SU-DHL-6 (cell line): ENCODE measurements at regions not wholly inside any gene's neighbourhood (a gene's known extent, or its start where the extent isn't known, plus 50 kb on each side); places are given as distances from the start of the nearest gene placed in this dataset.
A peak's percentile ranks its signal among the peaks of the same experiment; 100 is the strongest.

Experiments
- H2AFZ ChIP-seq: fragments of 200-600 bp; sonication (generic); 2 replicates; pipeline ENCODE4 v1.6.1; 2014; ENCODE audit warnings: low read depth, mild to moderate bottlenecking, moderate library complexity, mixed read lengths, antibody characterized with exemption, low read length; ENCODE audit not compliant: severe bottlenecking
- H3F3A ChIP-seq: fragments of 200-600 bp; shearing (Covaris generic); 2 replicates; pipeline ENCODE4 v1.6.0; 2016; ENCODE audit warnings: antibody characterized with exemption, mild to moderate bottlenecking; ENCODE audit not compliant: insufficient read depth
- H3K27ac ChIP-seq: fragments of 200-600 bp; sonication (generic); 2 replicates; pipeline ENCODE4 v1.5.1; 2016; ENCODE audit warnings: low read depth, mild to moderate bottlenecking, low read length, moderate library complexity, mixed read lengths
- H3K27me3 ChIP-seq: fragments of 200-600 bp; sonication (generic), shearing (Covaris generic); 2 replicates; pipeline ENCODE4 v1.6.0; 2014; ENCODE audit warnings: mild to moderate bottlenecking, low read length
- H3K36me3 ChIP-seq: fragments of 200-600 bp; sonication (generic); 2 replicates; pipeline ENCODE4 v1.6.1; 2014; ENCODE audit warnings: mild to moderate bottlenecking, low read length, mixed read lengths
- H3K4me2 ChIP-seq: fragments of 300-600, 200-600 bp; shearing (Covaris generic), sonication (generic); 2 replicates; pipeline ENCODE4 v1.6.0; 2014; ENCODE audit warnings: low read length, low read depth, mild to moderate bottlenecking; ENCODE audit not compliant: poor library complexity, severe bottlenecking
- H3K4me3 ChIP-seq: fragments of 200-600 bp; sonication (generic); 2 replicates; pipeline ENCODE4 v1.5.1; 2014; ENCODE audit warnings: antibody characterized with exemption, low read length, mild to moderate bottlenecking, mixed read lengths; ENCODE audit not compliant: insufficient read depth, poor library complexity, severe bottlenecking
- H3K79me2 ChIP-seq: fragments of 200-600 bp; sonication (generic); 2 replicates; pipeline ENCODE4 v1.6.1; 2014; ENCODE audit warnings: mild to moderate bottlenecking, low read length, moderate library complexity; ENCODE audit not compliant: insufficient read depth
- H3K9ac ChIP-seq: fragments of 200-600 bp; sonication (generic); 2 replicates; pipeline ENCODE4 v1.7.0; 2014; ENCODE audit warnings: mild to moderate bottlenecking, low read length
- H3K9me2 ChIP-seq: fragments of 200-600 bp; sonication (generic); replicated peaks from 2 replicates; pipeline ENCODE4 v1.6.1; 2014; ENCODE audit warnings: low read length; ENCODE audit not compliant: insufficient read depth
- H3K9me3 ChIP-seq: fragments of 200-600 bp; sonication (generic); 2 replicates; pipeline ENCODE4 v1.6.1; 2014; ENCODE audit warnings: low read length, mixed read lengths; ENCODE audit not compliant: insufficient read depth
- H4K20me1 ChIP-seq: fragments of 200-600 bp; sonication (generic); 2 replicates; pipeline ENCODE4 v1.6.1; 2014; ENCODE audit warnings: low read depth, mild to moderate bottlenecking, antibody characterized with exemption, low read length, moderate library complexity, mixed read lengths
- EZH2phosphoT487 ChIP-seq: fragments of 200-600 bp; sonication (generic), shearing (Covaris generic); conservative IDR thresholded peaks from 2 replicates; pipeline ENCODE4 v1.6.1; 2018; ENCODE audit warnings: mild to moderate bottlenecking, antibody characterized with exemption, low read length, moderate library complexity, mixed read lengths
- TF ChIP-seq, protein P1 (sequence below): fragments of 200-600 bp; sonication (generic); IDR thresholded peaks from one replicate; pipeline ENCODE4 v1.5.1; 2017; ENCODE audit warnings: antibody characterized with exemption, mild to moderate bottlenecking, low read length, moderate library complexity; ENCODE audit not compliant: insufficient read depth, poor library complexity, severe bottlenecking

DNA sequence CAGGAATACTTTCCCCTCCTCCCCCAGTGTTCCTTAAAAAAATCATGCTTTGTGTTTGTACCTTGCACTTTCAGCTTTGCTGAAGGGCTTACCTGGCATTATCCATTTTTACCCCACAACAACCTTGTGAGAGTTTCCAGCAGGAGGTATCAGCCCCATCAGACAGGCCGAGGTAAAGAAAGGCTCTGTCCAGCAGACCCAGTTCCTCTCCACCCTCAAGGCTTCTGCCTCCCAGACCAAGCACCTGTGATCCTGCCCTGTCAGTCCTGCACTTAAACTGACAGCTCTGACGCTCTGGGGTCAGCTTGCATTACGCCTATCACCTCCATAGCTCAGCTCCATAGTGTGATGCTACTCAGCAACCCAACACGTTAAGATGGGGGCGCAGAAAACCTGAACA is 803.1 kb downstream of the UQCRFS1 start:
- no peaks in the 10 kb centered on the region for H3K79me2 ChIP-seq
- TF ChIP-seq, protein P1, sequence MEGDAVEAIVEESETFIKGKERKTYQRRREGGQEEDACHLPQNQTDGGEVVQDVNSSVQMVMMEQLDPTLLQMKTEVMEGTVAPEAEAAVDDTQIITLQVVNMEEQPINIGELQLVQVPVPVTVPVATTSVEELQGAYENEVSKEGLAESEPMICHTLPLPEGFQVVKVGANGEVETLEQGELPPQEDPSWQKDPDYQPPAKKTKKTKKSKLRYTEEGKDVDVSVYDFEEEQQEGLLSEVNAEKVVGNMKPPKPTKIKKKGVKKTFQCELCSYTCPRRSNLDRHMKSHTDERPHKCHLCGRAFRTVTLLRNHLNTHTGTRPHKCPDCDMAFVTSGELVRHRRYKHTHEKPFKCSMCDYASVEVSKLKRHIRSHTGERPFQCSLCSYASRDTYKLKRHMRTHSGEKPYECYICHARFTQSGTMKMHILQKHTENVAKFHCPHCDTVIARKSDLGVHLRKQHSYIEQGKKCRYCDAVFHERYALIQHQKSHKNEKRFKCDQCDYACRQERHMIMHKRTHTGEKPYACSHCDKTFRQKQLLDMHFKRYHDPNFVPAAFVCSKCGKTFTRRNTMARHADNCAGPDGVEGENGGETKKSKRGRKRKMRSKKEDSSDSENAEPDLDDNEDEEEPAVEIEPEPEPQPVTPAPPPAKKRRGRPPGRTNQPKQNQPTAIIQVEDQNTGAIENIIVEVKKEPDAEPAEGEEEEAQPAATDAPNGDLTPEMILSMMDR, result no peak
- TF ChIP-seq EZH2phosphoT487, result no peak
- H3K27me3 ChIP-seq, result no peaks in the 10 kb centered on the region
- no peak overlapping the region for H3K4me2 ChIP-seq
- H3K27ac ChIP-seq, result no peak overlapping the region
- no peaks in the 10 kb centered on the region for H3K9me2 ChIP-seq
- no peaks in the 10 kb centered on the region for H3K9me3 ChIP-seq
- no peaks in the 10 kb centered on the region for H4K20me1 ChIP-seq
- no peak overlapping the region for H2AFZ ChIP-seq
- H3K4me3 ChIP-seq, result no peak overlapping the region
- H3F3A ChIP-seq, result peaks cover 7% of the 10 kb centered on the region; the same call in 1 of the 2 replicates
- no peaks in the 10 kb centered on the region for H3K36me3 ChIP-seq
- no peak overlapping the region for H3K9ac ChIP-seq

DNA sequence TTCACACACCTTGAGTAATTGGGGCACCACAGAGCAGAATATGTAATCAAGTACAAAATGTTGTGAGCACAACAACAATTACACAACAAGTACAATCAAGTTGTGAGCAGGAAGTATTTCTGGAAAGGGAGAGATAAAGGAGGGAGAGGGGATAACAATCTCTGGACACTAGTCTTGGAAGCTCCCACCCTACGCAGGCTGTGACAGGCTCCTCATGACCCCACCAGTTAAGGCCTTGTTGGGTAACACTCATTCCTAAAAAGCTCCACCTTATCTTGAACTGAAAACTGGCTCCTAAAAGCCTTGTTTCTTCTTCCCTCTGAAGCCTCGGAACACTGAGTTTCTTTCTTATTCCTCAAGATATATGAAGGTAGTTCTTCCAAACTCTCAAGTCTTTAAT is 806.0 kb downstream of the UQCRFS1 start:
- no peak overlapping the region for H3K4me3 ChIP-seq
- no peak overlapping the region for H3K9ac ChIP-seq
- H3K27me3 ChIP-seq, result no peaks in the 10 kb centered on the region
- H3K4me2 ChIP-seq, result peak overlapping the region; percentile 12
- no peaks in the 10 kb centered on the region for H3K9me3 ChIP-seq
- H4K20me1 ChIP-seq, result no peaks in the 10 kb centered on the region
- no peak overlapping the region for H3K27ac ChIP-seq
- peaks cover 20% of the 10 kb centered on the region for H3F3A ChIP-seq
- H2AFZ ChIP-seq, result no peak overlapping the region
- H3K9me2 ChIP-seq, result no peaks in the 10 kb centered on the region
- no peak for TF ChIP-seq EZH2phosphoT487
- TF ChIP-seq, protein P1, result no peak
- H3K36me3 ChIP-seq, result no peaks in the 10 kb centered on the region
- no peaks in the 10 kb centered on the region for H3K79me2 ChIP-seq

DNA sequence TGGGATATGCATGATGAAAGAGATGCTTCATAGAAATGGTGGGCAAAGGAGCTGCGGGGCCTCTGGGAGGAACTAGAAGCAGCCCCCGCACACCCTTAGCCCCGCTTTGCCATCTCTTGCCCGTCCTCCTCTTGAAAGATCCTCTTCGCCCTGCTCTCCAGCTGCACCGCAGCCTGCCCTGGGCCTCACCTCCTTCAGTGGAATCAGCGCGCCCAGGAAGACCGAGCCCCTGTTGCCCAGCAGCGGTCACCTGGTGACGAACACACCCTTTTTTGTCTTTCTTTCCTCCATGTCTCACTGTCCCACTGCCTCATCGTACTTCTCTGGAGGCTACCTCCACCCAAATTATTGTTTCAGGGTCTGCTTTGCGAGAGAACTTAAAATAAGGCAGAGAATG is 807.6 kb downstream of the UQCRFS1 start:
- peaks cover 22% of the 10 kb centered on the region for H3F3A ChIP-seq
- H3K4me3 ChIP-seq, result no peak overlapping the region
- no peaks in the 10 kb centered on the region for H3K9me3 ChIP-seq
- H2AFZ ChIP-seq, result no peak overlapping the region
- H4K20me1 ChIP-seq, result no peaks in the 10 kb centered on the region
- H3K79me2 ChIP-seq, result no peaks in the 10 kb centered on the region
- H3K9me2 ChIP-seq, result no peaks in the 10 kb centered on the region
- no peak for TF ChIP-seq EZH2phosphoT487
- TF ChIP-seq, protein P1, result no peak
- no peak overlapping the region for H3K27ac ChIP-seq
- no peaks in the 10 kb centered on the region for H3K27me3 ChIP-seq
- H3K36me3 ChIP-seq, result no peaks in the 10 kb centered on the region
- no peak overlapping the region for H3K9ac ChIP-seq
- no peak overlapping the region for H3K4me2 ChIP-seq

DNA sequence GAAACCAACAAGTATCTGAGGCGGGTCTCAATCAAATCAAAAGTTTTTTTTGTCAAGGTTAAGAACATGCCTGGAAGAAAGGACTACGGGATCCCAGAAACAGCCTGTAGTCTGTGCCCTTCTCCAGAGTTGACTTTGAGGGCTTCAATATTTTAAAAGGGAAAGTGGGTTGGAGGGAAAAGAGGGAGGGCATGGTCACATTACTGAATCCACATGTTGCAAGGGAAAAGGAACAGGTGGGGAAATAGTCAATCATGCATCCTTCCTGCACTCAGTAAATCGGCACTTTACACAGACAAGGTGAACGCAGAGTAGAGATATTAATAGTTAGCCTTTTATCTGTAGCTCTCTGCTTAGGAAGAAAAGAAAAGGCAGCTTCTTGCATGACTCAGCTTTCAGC is 808.5 kb downstream of the UQCRFS1 start:
- Histone ChIP-seq H3K4me2 (no peak overlapping the region), H3K9me3 (no peaks in the 10 kb centered on the region)

More for the DNA sequence above, 808.5 kb downstream of the UQCRFS1 start:
- H3K27me3 ChIP-seq, result no peaks in the 10 kb centered on the region
- H3K36me3 ChIP-seq, result no peaks in the 10 kb centered on the region
- H3K9me2 ChIP-seq, result no peaks in the 10 kb centered on the region
- no peak overlapping the region for H3K27ac ChIP-seq
- H3K9ac ChIP-seq, result no peak overlapping the region
- peaks cover 22% of the 10 kb centered on the region for H3F3A ChIP-seq
- no peak overlapping the region for H3K4me3 ChIP-seq
- no peak overlapping the region for H2AFZ ChIP-seq
- H4K20me1 ChIP-seq, result no peaks in the 10 kb centered on the region
- H3K79me2 ChIP-seq, result no peaks in the 10 kb centered on the region
- TF ChIP-seq, protein P1, result no peak
- TF ChIP-seq EZH2phosphoT487, result no peak
